Upper lobe of left lung (tissue), 6 donors: ENCODE measurements at regions not wholly inside any gene's neighbourhood (a gene's known extent, or its start where the extent isn't known, plus 50 kb on each side); places are given as distances from the start of the nearest gene placed in this dataset.

Experiments
- ATAC-seq, 2 donors: fragments of 200-7000 bp; cut with Tn5 transposase; one replicate each; pipeline ENCODE4 v1.9.1; 2022; ENCODE audit warnings: mild to moderate bottlenecking in 2 of 2, moderate library complexity in 2 of 2; ENCODE audit not compliant: low FRiP score in 2 of 2
- DNase-seq, 2 donors: peaks; one replicate each; pipeline ENCODE4 v3.0.0-alpha.2; 2019 to 2020
- H3K27ac ChIP-seq, 4 donors: fragments of 200-600 bp; sonication (generic); one replicate each; pipeline ENCODE4 v1.5.1; 2016 to 2019
- H3K27me3 ChIP-seq, 4 donors: fragments of 200-600 bp; sonication (generic); one replicate each; pipeline ENCODE4 v1.5.1; 2017 to 2019
- H3K36me3 ChIP-seq, 4 donors: fragments of 200-600 bp; sonication (generic); one replicate each; pipeline ENCODE4 v1.5.1; 2016 to 2019
- H3K4me1 ChIP-seq, 4 donors: fragments of 200-600 bp; sonication (generic); one replicate each; pipeline ENCODE4 v1.5.1; 2018 to 2019
- H3K4me3 ChIP-seq, 4 donors: fragments of 200-600 bp; sonication (generic); one replicate each; pipeline ENCODE4 v1.5.1; 2017 to 2019; ENCODE audit warnings: mild to moderate bottlenecking in 2 of 4, moderate library complexity in 1 of 4
- H3K9me3 ChIP-seq, 4 donors: fragments of 200-600 bp; sonication (generic); one replicate each; pipeline ENCODE4 v1.5.1; 2018 to 2019
- CTCF ChIP-seq, 6 experiments: fragments of 450-650 bp in 4 of 6; fragments of 200-600 bp in 2 of 6; sonication (generic) in 2 of 6; IDR thresholded peaks; one replicate each; pipeline ENCODE4 v1.5.1; 2016 to 2019; ENCODE audit warnings: antibody characterized with exemption in 6 of 6
- EP300 ChIP-seq, 4 donors: sonication (generic); formaldehyde crosslinking; IDR thresholded peaks; one replicate each; pipeline ENCODE4 v1.5.1; 2017; ENCODE audit warnings: antibody characterized with exemption in 4 of 4, control low read depth in 2 of 4
- POLR2A ChIP-seq, 4 donors: fragments of 450-650 bp; IDR thresholded peaks; one replicate each; pipeline ENCODE4 v1.5.1; 2016 to 2017; ENCODE audit warnings: antibody characterized with exemption in 4 of 4, mild to moderate bottlenecking in 2 of 4
- POLR2AphosphoS5 ChIP-seq, 2 donors: sonication (generic); formaldehyde crosslinking; IDR thresholded peaks; one replicate each; pipeline ENCODE4 v1.5.1; 2017; ENCODE audit warnings: antibody characterized with exemption in 2 of 2
- WGBS, 2 donors: methylation state at CpG; one replicate each; pipeline ENCODE4 v1.1.5; 2017 to 2018; 5-methylcytosine and 5-hydroxymethylcytosine counted together
- donor health status: DM: no; HTN: no; CAD: no; lungs with moderate emphysema.
- donor health status: DM: no; HTN: yes; CAD: no; lungs with severe emphysema.

- H3K36me3 ChIP-seq = no peaks in the 10 kb centered on the region
Observed at GRCh38 chr2:5339473-5339872, 352.7 kb upstream of the SOX11 start.

DNA sequence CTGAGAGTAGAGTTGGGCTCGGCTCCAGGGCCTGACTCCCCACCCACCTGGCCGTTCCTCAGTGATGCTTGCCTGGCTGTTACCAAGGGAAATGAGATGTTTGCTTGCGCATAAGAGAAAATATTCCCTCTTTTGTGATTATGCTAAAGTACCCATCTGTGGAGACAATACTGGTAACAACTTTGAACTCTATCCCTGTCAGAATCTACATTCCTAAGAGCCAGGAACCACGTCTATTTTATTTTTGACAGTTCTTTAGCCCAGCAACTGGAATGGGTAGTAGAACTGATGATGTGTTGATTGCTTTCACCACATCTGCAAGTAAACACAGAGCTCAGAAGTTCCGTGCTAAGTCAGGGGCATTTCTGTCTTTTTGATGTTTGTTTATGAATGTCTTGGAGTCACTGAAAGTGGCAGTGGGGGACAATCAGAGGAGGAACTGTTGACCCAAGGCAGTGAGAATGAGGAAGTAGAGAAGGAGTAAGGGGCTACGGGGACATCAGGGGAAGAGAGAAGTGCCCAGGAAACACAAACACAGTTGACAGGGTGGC is 348.3 kb upstream of the SOX11 start:
- H3K9me3 ChIP-seq = no peaks in the 10 kb centered on the region
- WGBS, 2 donors = 45 to 50% methylated on average over 6 of the region's 6 CpGs
- H3K27ac ChIP-seq = no peak overlapping the region
- H3K36me3 ChIP-seq = no peaks in the 10 kb centered on the region
- TF ChIP-seq EP300 (IDR thresholded peaks at IDR 0.05) (no peak), POLR2A (IDR thresholded peaks at IDR 0.05) (no peak), CTCF (IDR thresholded peaks at IDR 0.05) (no peak), POLR2AphosphoS5 (IDR thresholded peaks at IDR 0.05) (no peak)
- no peak for ATAC-seq
- no peak for DNase-seq
- no peaks in the 10 kb centered on the region for H3K27me3 ChIP-seq
- H3K4me3 ChIP-seq = no peak overlapping the region
- no peaks in the 10 kb centered on the region for H3K4me1 ChIP-seq

More at GRCh38 chr2:5339473-5339872, 352.7 kb upstream of the SOX11 start:
- Histone ChIP-seq H3K27ac (no peak overlapping the region), H3K9me3 (no peaks in the 10 kb centered on the region), H3K4me1 (no peaks in the 10 kb centered on the region), H3K4me3 (no peak overlapping the region), H3K27me3 (no peaks in the 10 kb centered on the region)
- DNase-seq (no peak), ATAC-seq (no peak)
- TF ChIP-seq EP300 (IDR thresholded peaks at IDR 0.05) (no peak), POLR2AphosphoS5 (IDR thresholded peaks at IDR 0.05) (no peak), CTCF (IDR thresholded peaks at IDR 0.05) (no peak)

DNA sequence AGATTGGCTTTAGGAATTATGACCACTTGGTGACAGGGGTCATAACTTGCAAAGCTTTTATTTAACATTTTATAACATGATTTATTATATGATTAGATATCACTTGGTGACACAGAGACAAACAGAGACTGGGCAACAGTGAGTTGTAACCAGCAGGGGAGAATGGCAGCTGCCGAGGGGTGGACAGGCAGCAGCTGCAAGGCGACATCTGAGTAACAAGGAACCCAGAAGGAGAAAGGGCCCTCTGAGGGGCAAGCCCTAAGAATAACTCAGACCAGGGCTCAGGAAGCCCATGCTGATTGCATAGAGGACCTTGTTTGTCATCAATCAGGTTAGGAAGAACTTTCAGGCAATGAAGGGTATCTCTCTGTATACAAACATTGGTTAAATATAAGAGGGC is 339.9 kb upstream of the SOX11 start:
- 86 to 96% methylated on average over 2 of the region's 2 CpGs for WGBS, 2 donors
- Histone ChIP-seq H3K27ac (no peak overlapping the region), H3K4me1 (no peaks in the 10 kb centered on the region), H3K4me3 (no peak overlapping the region), H3K27me3 (no peaks in the 10 kb centered on the region), H3K36me3 (no peaks in the 10 kb centered on the region), H3K9me3 (no peaks in the 10 kb centered on the region)
- TF ChIP-seq EP300 (IDR thresholded peaks at IDR 0.05) (no peak), POLR2A (IDR thresholded peaks at IDR 0.05) (no peak), POLR2AphosphoS5 (IDR thresholded peaks at IDR 0.05) (no peak), CTCF (IDR thresholded peaks at IDR 0.05) (no peak)
- ATAC-seq (no peak), DNase-seq (no peak)

- Histone ChIP-seq H3K4me3 (no peak overlapping the region), H3K27ac (no peak overlapping the region), H3K36me3 (no peaks in the 10 kb centered on the region), H3K9me3 (no peaks in the 10 kb centered on the region), H3K27me3 (no peaks in the 10 kb centered on the region), H3K4me1 (no peaks in the 10 kb centered on the region)
- no peak for ATAC-seq
- 0 to 90% methylated on average over 1 of the region's 1 CpG for WGBS, 2 donors
- DNase-seq = no peak
- TF ChIP-seq POLR2A (IDR thresholded peaks at IDR 0.05) (no peak), CTCF (IDR thresholded peaks at IDR 0.05) (no peak), POLR2AphosphoS5 (IDR thresholded peaks at IDR 0.05) (no peak), EP300 (IDR thresholded peaks at IDR 0.05) (no peak)
Observed at GRCh38 chr2:5353565-5353964, 338.6 kb upstream of the SOX11 start.

- no peak for ATAC-seq
- Histone ChIP-seq H3K4me1 (no peaks in the 10 kb centered on the region), H3K27ac (no peak overlapping the region), H3K27me3 (no peaks in the 10 kb centered on the region), H3K36me3 (no peaks in the 10 kb centered on the region), H3K9me3 (no peaks in the 10 kb centered on the region), H3K4me3 (no peak overlapping the region)
- 84 to 90% methylated on average over 6 of the region's 6 CpGs for WGBS, 2 donors
- no peak for TF ChIP-seq EP300 (IDR thresholded peaks at IDR 0.05)
- no peak for TF ChIP-seq POLR2AphosphoS5 (IDR thresholded peaks at IDR 0.05)
- TF ChIP-seq CTCF (IDR thresholded peaks at IDR 0.05) = no peak
- no peak for DNase-seq
Observed at GRCh38 chr2:5359397-5359796, 332.8 kb upstream of the SOX11 start.
